Mesothelial cell of epicardium (in vitro differentiated cells): ENCODE measurements at regions not wholly inside any gene's neighbourhood (a gene's known extent, or its start where the extent isn't known, plus 50 kb on each side); places are given as distances from the start of the nearest gene placed in this dataset.
A peak's percentile ranks its signal among the peaks of the same experiment; 100 is the strongest.
"Not testable (repeated sequence)": the region's sequence is repeated elsewhere in the genome, so short reads cannot be mapped to it uniquely, and the experiment has no call there.

Experiments
- DNase-seq, 2 experiments: peaks; one replicate each; pipeline ENCODE4 v3.0.0; 2021; ENCODE audit warnings: low spot score in 2 of 2; ENCODE audit not compliant: unreplicated experiment in 2 of 2
- H3K27ac Mint-ChIP-seq: 2 replicates; pipeline ENCODE4 v1.8.0; 2021; ENCODE audit warnings: mixed read lengths
- H3K27me3 Mint-ChIP-seq: 2 replicates; pipeline ENCODE4 v1.8.0; 2021; ENCODE audit warnings: low read depth, mixed read lengths
- H3K36me3 Mint-ChIP-seq: 2 replicates; pipeline ENCODE4 v1.8.0; 2021; ENCODE audit warnings: mixed read lengths
- H3K4me1 Mint-ChIP-seq: 2 replicates; pipeline ENCODE4 v1.8.0; 2021; ENCODE audit warnings: mixed read lengths
- H3K4me3 Mint-ChIP-seq: 2 replicates; pipeline ENCODE4 v1.8.0; 2021; ENCODE audit warnings: mild to moderate bottlenecking, moderate library complexity, mixed read lengths
- H3K9me3 Mint-ChIP-seq: 2 replicates; pipeline ENCODE4 v1.8.0; 2021; ENCODE audit warnings: mixed read lengths
- CTCF ChIP-seq: fragments of 200-600 bp; sonication (generic); IDR thresholded peaks from one replicate; pipeline ENCODE4 v1.5.0; 2021; ENCODE audit warnings: antibody characterized with exemption; ENCODE audit not compliant: unreplicated experiment

- peaks cover 8% of the 10 kb centered on the region for H3K4me1 Mint-ChIP-seq
- no peak for TF ChIP-seq CTCF
- peak overlapping the region; percentile 49 for H3K27ac Mint-ChIP-seq
- H3K4me3 Mint-ChIP-seq, result no peak overlapping the region
- no peaks in the 10 kb centered on the region for H3K36me3 Mint-ChIP-seq
- H3K27me3 Mint-ChIP-seq, result no peaks in the 10 kb centered on the region
- H3K9me3 Mint-ChIP-seq, result no peaks in the 10 kb centered on the region
- no peak for DNase-seq
These were observed 115.7 kb downstream of the MYCN start for GRCh38 chr2:16055848-16056580.

GRCh38 chr2:16053437-16054257 is 113.3 kb downstream of the MYCN start:
- no peak for TF ChIP-seq CTCF
- Mint-ChIP-seq H3K9me3 (no peaks in the 10 kb centered on the region), H3K36me3 (no peaks in the 10 kb centered on the region), H3K4me1 (peaks cover 8% of the 10 kb centered on the region), H3K27ac (no peak overlapping the region), H3K4me3 (no peak overlapping the region), H3K27me3 (no peaks in the 10 kb centered on the region)
- no peak for DNase-seq

- not testable (repeated sequence) for H3K36me3 Mint-ChIP-seq, H3K9me3 Mint-ChIP-seq, DNase-seq, H3K27me3 Mint-ChIP-seq, H3K27ac Mint-ChIP-seq, H3K4me1 Mint-ChIP-seq, H3K4me3 Mint-ChIP-seq
These were observed 112.3 kb downstream of the MYCN start for GRCh38 chr2:16052571-16053052.

GRCh38 chr2:16051841-16052564 is 111.7 kb downstream of the MYCN start:
- no peak for TF ChIP-seq CTCF
- Mint-ChIP-seq H3K4me1 (peaks cover 8% of the 10 kb centered on the region), H3K27ac (no peak overlapping the region), H3K4me3 (no peak overlapping the region), H3K36me3 (no peaks in the 10 kb centered on the region), H3K9me3 (peaks cover 8% of the 10 kb centered on the region), H3K27me3 (no peaks in the 10 kb centered on the region)
- DNase-seq, result no peak

GRCh38 chr2:16050908-16051489 is 110.6 kb downstream of the MYCN start:
- DNase-seq, result no peak

More at GRCh38 chr2:16050908-16051489, 110.6 kb downstream of the MYCN start:
- Mint-ChIP-seq H3K9me3 (peaks cover 11% of the 10 kb centered on the region), H3K36me3 (no peaks in the 10 kb centered on the region), H3K27me3 (no peaks in the 10 kb centered on the region), H3K4me3 (no peak overlapping the region), H3K27ac (no peak overlapping the region), H3K4me1 (peaks cover 5% of the 10 kb centered on the region)
- TF ChIP-seq CTCF, result no peak
